HepG2 (cell line): ENCODE measurements at regions not wholly inside any gene's neighbourhood (a gene's known extent, or its start where the extent isn't known, plus 50 kb on each side); places are given as distances from the start of the nearest gene placed in this dataset.

Experiments used
- ATF7-NPFF ChIP-seq: sonication (generic); formaldehyde crosslinking; IDR thresholded peaks from 2 replicates; pipeline ENCODE4 v1.8.1; 2023; ENCODE audit warnings: mild to moderate bottlenecking, low read depth, missing genetic modification reagents, moderate library complexity
- CBFB ChIP-seq: sonication (generic); formaldehyde crosslinking; IDR thresholded peaks from 2 replicates; pipeline ENCODE4 v1.4.0; 2020; ENCODE audit warnings: missing genetic modification reagents
- CTCF ChIP-seq: sonication (generic); formaldehyde crosslinking; IDR thresholded peaks from 2 replicates; pipeline ENCODE4 v1.5.0; 2020; ENCODE audit warnings: mild to moderate bottlenecking, missing genetic modification reagents, moderate library complexity
- DRAP1 ChIP-seq: IDR thresholded peaks from 2 replicates; pipeline ENCODE4 v1.6.1; 2016; ENCODE audit warnings: missing genetic modification reagents, missing compliant biosample characterization
- MAX ChIP-seq: IDR thresholded peaks from 2 replicates; pipeline ENCODE4 v1.6.1; 2012; ENCODE audit warnings: inconsistent platforms
- POLR2A ChIP-seq, 2 experiments: IDR thresholded peaks; 2 replicates each; pipeline ENCODE4 v1.6.1; 2011; ENCODE audit warnings: low read depth in 2 of 2, low read length in 2 of 2, mild to moderate bottlenecking in 1 of 2, moderate library complexity in 1 of 2; ENCODE audit not compliant: insufficient read depth in 1 of 2
- RFX5 ChIP-seq: IDR thresholded peaks from 2 replicates; pipeline ENCODE4 v1.6.1; 2011; ENCODE audit warnings: low read depth, low read length, improper control_type of control experiment
- TIGD3 ChIP-seq: sonication (generic); formaldehyde crosslinking; IDR thresholded peaks from 2 replicates; pipeline ENCODE4 v1.5.1; 2020; ENCODE audit warnings: mild to moderate bottlenecking, missing genetic modification reagents, borderline replicate concordance
- UBTF ChIP-seq: sonication (generic); formaldehyde crosslinking; IDR thresholded peaks from 2 replicates; pipeline ENCODE4 v1.4.0; 2020; ENCODE audit warnings: mild to moderate bottlenecking, missing genetic modification reagents
- ZNF766 ChIP-seq: sonication (generic); formaldehyde crosslinking; IDR thresholded peaks from 2 replicates; pipeline ENCODE4 v1.5.0; 2020; ENCODE audit warnings: missing genetic modification reagents, borderline replicate concordance
- ZNF777 ChIP-seq: sonication (generic); formaldehyde crosslinking; IDR thresholded peaks from 2 replicates; pipeline ENCODE4 v1.4.0; 2020; ENCODE audit warnings: missing genetic modification reagents
- ZSCAN9 ChIP-seq: IDR thresholded peaks from 2 replicates; pipeline ENCODE4 v1.6.1; 2016; ENCODE audit warnings: borderline replicate concordance

- no peak for TF ChIP-seq ZNF766
- TF ChIP-seq CTCF (CRISPR knock-in tag), result no peak
- TF ChIP-seq ZSCAN9, result no peak
- no peak for TF ChIP-seq DRAP1 (CRISPR knock-in tag)
- no peak for TF ChIP-seq MAX
- TF ChIP-seq ATF7-NPFF (CRISPR knock-in tag), result no peak
- no peak for TF ChIP-seq UBTF
- no peak for TF ChIP-seq POLR2A (IDR thresholded peaks at IDR 0.05; ENCODE audit: insufficient read depth in 1 of 2, low read depth in 2 of 2, low read length in 2 of 2)
- no peak for TF ChIP-seq CBFB (CRISPR knock-in tag)
- TF ChIP-seq TIGD3, result no peak
- no peak for TF ChIP-seq ZNF777 (CRISPR knock-in tag)
- no peak for TF ChIP-seq RFX5
Observed at GRCh38 chr10:10830293-10830986, 187.2 kb upstream of the CELF2 start.
